Glutamatergic neuron (in vitro differentiated cells): ENCODE measurements at regions not wholly inside any gene's neighbourhood (a gene's known extent, or its start where the extent isn't known, plus 50 kb on each side); places are given as distances from the start of the nearest gene placed in this dataset.

Experiments
- DNase-seq: peaks from one replicate; pipeline ENCODE4 v3.0.0; 2022
- H3K27ac Mint-ChIP-seq: one replicate; pipeline ENCODE4 v1.8.0; 2020; ENCODE audit warnings: mild to moderate bottlenecking, mixed read lengths, inconsistent platforms; ENCODE audit not compliant: unreplicated experiment
- H3K27me3 Mint-ChIP-seq: one replicate; pipeline ENCODE4 v1.8.0; 2020; ENCODE audit warnings: mild to moderate bottlenecking, moderate library complexity, mixed read lengths, inconsistent platforms; ENCODE audit not compliant: unreplicated experiment
- H3K36me3 Mint-ChIP-seq: one replicate; pipeline ENCODE4 v1.8.0; 2020; ENCODE audit warnings: mild to moderate bottlenecking, mixed read lengths, inconsistent platforms; ENCODE audit not compliant: unreplicated experiment
- H3K4me1 Mint-ChIP-seq: one replicate; pipeline ENCODE4 v1.8.0; 2020; ENCODE audit warnings: mild to moderate bottlenecking, low read depth, mixed read lengths, inconsistent platforms; ENCODE audit not compliant: unreplicated experiment
- H3K4me3 Mint-ChIP-seq: one replicate; pipeline ENCODE4 v1.8.0; 2020; ENCODE audit warnings: mild to moderate bottlenecking, mixed read lengths, inconsistent platforms; ENCODE audit not compliant: unreplicated experiment
- H3K9me3 Mint-ChIP-seq: one replicate; pipeline ENCODE4 v1.8.0; 2020; ENCODE audit warnings: mild to moderate bottlenecking, moderate library complexity, mixed read lengths, inconsistent platforms; ENCODE audit not compliant: unreplicated experiment
- TF ChIP-seq, protein P1 (sequence below): fragments of 200-600 bp; sonication (generic); IDR thresholded peaks from one replicate; pipeline ENCODE4 v1.5.0; 2021; ENCODE audit not compliant: partially characterized antibody, unreplicated experiment

DNA sequence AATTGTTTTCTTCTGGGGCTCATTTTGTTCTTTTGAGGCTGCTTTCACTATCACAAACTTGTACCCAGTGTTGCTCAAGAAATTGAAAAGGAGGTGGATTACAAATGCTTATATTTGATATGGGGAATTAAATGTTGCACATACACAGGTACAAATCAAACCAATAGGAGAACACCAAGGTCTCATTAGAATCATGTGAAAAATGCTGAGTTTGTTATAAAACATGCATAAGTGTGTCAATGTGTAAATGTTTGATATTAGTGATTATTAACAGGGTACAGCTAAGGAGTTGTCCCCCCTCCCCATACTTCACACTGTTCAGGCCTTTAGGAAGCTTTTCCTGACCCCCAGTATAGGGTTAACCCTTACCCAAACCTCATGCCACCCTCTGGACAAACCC, 971.2 kb upstream of the SEL1L start:
- Mint-ChIP-seq H3K4me1 (peaks cover 9% of the 10 kb centered on the region), H3K27ac (no peak overlapping the region), H3K9me3 (no peaks in the 10 kb centered on the region), H3K4me3 (no peak overlapping the region), H3K27me3 (no peaks in the 10 kb centered on the region), H3K36me3 (peaks cover 3% of the 10 kb centered on the region)
- TF ChIP-seq, protein P1, sequence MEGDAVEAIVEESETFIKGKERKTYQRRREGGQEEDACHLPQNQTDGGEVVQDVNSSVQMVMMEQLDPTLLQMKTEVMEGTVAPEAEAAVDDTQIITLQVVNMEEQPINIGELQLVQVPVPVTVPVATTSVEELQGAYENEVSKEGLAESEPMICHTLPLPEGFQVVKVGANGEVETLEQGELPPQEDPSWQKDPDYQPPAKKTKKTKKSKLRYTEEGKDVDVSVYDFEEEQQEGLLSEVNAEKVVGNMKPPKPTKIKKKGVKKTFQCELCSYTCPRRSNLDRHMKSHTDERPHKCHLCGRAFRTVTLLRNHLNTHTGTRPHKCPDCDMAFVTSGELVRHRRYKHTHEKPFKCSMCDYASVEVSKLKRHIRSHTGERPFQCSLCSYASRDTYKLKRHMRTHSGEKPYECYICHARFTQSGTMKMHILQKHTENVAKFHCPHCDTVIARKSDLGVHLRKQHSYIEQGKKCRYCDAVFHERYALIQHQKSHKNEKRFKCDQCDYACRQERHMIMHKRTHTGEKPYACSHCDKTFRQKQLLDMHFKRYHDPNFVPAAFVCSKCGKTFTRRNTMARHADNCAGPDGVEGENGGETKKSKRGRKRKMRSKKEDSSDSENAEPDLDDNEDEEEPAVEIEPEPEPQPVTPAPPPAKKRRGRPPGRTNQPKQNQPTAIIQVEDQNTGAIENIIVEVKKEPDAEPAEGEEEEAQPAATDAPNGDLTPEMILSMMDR = no peak
- DNase-seq = no peak

DNA sequence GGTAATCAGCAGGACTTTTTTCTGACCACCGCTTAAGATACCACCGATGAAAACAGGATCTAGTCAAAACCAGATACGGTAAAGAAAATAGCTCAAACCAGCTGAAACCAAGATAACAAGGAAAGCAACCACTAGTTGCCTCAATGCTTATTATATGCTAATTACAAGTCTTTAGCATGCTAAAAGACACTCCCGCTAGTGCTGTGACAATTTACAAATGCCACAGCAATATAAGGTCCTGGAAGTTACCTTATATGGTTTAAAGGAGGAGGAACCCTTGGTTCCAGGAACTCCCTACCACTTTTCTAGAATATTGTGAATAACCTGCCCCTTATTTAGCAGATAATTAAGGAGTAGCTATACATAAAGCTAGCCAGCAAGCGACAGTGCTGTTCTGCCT, 976.4 kb upstream of the SEL1L start:
- TF ChIP-seq, protein P1 = no peak
- H3K4me1 Mint-ChIP-seq = no peaks in the 10 kb centered on the region
- no peaks in the 10 kb centered on the region for H3K9me3 Mint-ChIP-seq
- H3K36me3 Mint-ChIP-seq = peaks cover 3% of the 10 kb centered on the region
- no peak for DNase-seq
- H3K27me3 Mint-ChIP-seq = no peaks in the 10 kb centered on the region
- H3K4me3 Mint-ChIP-seq = no peak overlapping the region
- H3K27ac Mint-ChIP-seq = no peak overlapping the region

DNA sequence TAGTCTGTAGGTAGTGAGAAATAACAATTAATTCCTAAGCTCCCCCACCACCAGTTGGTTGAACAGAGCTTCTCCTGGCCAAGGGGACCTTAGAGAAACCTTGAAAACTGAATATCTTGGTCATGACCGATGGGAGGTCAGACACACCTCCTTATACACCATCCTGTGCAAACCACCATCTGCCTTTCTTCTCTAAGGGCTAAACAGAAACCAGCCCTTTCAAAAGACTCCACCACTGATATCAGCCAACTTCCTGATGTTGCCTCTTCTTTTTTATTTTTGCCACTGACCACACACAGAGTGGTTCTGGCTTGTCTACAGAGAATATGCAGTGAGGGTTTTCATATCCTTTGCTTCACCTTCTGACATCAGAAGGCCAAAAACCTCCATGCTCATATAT, 977.7 kb upstream of the SEL1L start:
- no peaks in the 10 kb centered on the region for H3K4me1 Mint-ChIP-seq
- TF ChIP-seq, protein P1 = no peak
- no peak for DNase-seq
- H3K9me3 Mint-ChIP-seq = no peaks in the 10 kb centered on the region
- peaks cover 3% of the 10 kb centered on the region for H3K36me3 Mint-ChIP-seq
- no peak overlapping the region for H3K27ac Mint-ChIP-seq
- no peaks in the 10 kb centered on the region for H3K27me3 Mint-ChIP-seq
- no peak overlapping the region for H3K4me3 Mint-ChIP-seq

DNA sequence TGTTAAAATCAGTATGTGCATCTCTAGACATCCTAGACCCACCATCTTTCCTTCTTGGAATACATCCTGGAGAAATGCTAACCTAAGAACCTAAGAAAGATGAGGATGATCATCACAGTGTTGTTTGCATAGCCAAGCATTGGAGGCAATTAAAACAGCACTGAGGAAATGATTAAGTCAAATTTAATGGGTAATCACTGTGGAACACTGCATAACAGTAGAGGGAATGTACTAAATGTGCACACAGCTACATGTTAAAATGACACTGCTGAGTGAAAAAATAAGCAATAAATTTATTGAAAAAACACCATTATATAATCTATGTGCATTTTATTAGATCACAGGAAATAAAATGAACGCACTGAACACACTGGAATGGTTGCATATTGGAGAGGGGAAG, 987.1 kb upstream of the SEL1L start:
- no peaks in the 10 kb centered on the region for H3K4me1 Mint-ChIP-seq
- H3K36me3 Mint-ChIP-seq = no peaks in the 10 kb centered on the region
- H3K27me3 Mint-ChIP-seq = peaks cover 6% of the 10 kb centered on the region
- H3K4me3 Mint-ChIP-seq = no peak overlapping the region
- no peak overlapping the region for H3K27ac Mint-ChIP-seq
- TF ChIP-seq, protein P1 = no peak
- no peaks in the 10 kb centered on the region for H3K9me3 Mint-ChIP-seq
- no peak for DNase-seq

DNA sequence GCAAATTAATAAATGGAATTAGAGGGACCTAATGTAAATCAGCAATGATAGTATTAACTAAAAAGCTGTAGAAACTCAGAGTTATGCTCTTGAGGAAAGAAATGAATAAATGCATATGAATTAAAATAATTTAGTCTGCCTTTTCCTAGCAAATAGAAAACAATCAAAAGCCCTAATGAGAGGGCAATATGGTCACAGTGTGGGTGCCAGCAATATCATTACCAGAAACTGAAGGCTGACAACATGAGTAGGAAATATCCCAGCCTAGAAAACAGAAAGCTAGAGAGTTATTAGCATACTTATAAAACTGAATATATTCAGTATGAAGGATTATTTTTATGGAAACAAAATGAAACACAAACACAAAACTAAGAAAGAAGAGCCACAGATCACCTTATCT, 987.5 kb upstream of the SEL1L start:
- no peak for DNase-seq
- Mint-ChIP-seq H3K9me3 (no peaks in the 10 kb centered on the region), H3K27me3 (peaks cover 6% of the 10 kb centered on the region), H3K27ac (no peak overlapping the region), H3K4me1 (no peaks in the 10 kb centered on the region), H3K4me3 (no peak overlapping the region), H3K36me3 (no peaks in the 10 kb centered on the region)
- TF ChIP-seq, protein P1 = no peak
